Astrocyte (in vitro differentiated cells and primary cell): ENCODE measurements at regions not wholly inside any gene's neighbourhood (a gene's known extent, or its start where the extent isn't known, plus 50 kb on each side); places are given as distances from the start of the nearest gene placed in this dataset.

Experiments
- EZH2 ChIP-seq: IDR thresholded peaks from 2 replicates; pipeline ENCODE4 v1.6.1; 2012; ENCODE audit warnings: mild to moderate bottlenecking, low read length, inconsistent platforms; ENCODE audit not compliant: insufficient read depth
- TF ChIP-seq, protein P1 (sequence below): IDR thresholded peaks from 2 replicates; pipeline ENCODE4 v1.5.1; 2011; ENCODE audit warnings: low read depth, mild to moderate bottlenecking, inconsistent platforms, low read length, moderate library complexity; ENCODE audit not compliant: insufficient read depth

DNA sequence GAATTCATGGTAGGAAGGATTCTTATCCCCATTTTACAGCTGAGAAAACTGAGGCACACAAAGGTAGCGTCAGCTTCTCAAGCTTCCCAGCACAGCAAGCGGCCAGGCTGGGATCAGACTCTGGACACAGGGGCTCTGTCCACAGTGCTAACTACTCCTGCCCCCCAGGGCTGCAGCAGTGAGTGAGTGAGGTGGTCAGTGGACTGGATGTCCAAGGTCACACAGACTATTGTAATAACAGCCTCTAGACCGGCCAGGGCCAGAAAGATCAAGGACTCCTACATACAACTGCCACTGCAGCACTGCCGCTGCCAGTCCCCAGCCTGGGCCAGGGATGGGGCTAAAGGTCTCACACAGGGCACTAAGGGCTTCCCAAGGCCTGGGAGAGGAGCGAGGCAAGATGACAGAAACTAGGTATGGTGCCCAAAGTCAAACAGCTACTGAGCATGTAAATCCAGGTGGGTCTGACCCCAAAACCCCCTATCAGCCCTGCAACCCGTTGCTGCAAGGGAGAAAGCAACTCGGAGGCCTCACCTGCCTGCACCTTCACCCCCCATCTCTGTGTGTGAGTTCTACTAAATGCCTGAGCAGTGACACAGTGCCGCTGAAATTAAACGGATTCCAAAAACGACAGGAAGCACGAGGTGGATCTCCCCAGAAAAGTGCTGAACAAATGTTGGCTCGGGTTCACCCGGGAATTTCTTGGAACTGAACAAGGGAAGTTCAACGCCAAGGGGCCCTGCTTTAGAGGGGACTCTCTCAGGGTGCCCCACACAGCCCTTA, 161.8 kb upstream of the GRK3 start:
- TF ChIP-seq, protein P1, sequence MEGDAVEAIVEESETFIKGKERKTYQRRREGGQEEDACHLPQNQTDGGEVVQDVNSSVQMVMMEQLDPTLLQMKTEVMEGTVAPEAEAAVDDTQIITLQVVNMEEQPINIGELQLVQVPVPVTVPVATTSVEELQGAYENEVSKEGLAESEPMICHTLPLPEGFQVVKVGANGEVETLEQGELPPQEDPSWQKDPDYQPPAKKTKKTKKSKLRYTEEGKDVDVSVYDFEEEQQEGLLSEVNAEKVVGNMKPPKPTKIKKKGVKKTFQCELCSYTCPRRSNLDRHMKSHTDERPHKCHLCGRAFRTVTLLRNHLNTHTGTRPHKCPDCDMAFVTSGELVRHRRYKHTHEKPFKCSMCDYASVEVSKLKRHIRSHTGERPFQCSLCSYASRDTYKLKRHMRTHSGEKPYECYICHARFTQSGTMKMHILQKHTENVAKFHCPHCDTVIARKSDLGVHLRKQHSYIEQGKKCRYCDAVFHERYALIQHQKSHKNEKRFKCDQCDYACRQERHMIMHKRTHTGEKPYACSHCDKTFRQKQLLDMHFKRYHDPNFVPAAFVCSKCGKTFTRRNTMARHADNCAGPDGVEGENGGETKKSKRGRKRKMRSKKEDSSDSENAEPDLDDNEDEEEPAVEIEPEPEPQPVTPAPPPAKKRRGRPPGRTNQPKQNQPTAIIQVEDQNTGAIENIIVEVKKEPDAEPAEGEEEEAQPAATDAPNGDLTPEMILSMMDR = no peak
- TF ChIP-seq EZH2 = no peak
